ENCODE measurements at regions not wholly inside any gene's neighbourhood (a gene's known extent, or its start where the extent isn't known, plus 50 kb on each side); places are given as distances from the start of the nearest gene placed in this dataset.
"Not testable (repeated sequence)": the region's sequence is repeated elsewhere in the genome, so short reads cannot be mapped to it uniquely, and the experiment has no call there.

- not testable (repeated sequence) for DNase-seq (ENCODE audit: extremely low spot score); H3K4me1 ChIP-seq (ENCODE audit: insufficient read depth); H3K4me3 ChIP-seq (ENCODE audit: low read depth, low read length); H3K36me3 ChIP-seq (ENCODE audit: insufficient read depth); H3K27ac ChIP-seq (ENCODE audit: low read depth)
- WGBS = 63% methylated on average over 8 of the region's 8 CpGs
Measured at GRCh38 chr2:91742973-91743490, 3051.6 kb downstream of the RPIA start.

- not testable (repeated sequence) for H3K4me3 ChIP-seq (ENCODE audit: low read depth, low read length); H3K4me1 ChIP-seq (ENCODE audit: insufficient read depth); H3K36me3 ChIP-seq (ENCODE audit: insufficient read depth); DNase-seq (ENCODE audit: extremely low spot score); H3K27ac ChIP-seq (ENCODE audit: low read depth)
- 63% methylated on average over 1 of the region's 1 CpG for WGBS
Measured at GRCh38 chr2:91743910-91744309, 3052.4 kb downstream of the RPIA start.

- WGBS = 47% methylated on average over 15 of the region's 16 CpGs
- not testable (repeated sequence) for DNase-seq (ENCODE audit: extremely low spot score); H3K4me3 ChIP-seq (ENCODE audit: low read depth, low read length); H3K27ac ChIP-seq (ENCODE audit: low read depth); H3K4me1 ChIP-seq (ENCODE audit: insufficient read depth); H3K36me3 ChIP-seq (ENCODE audit: insufficient read depth)
Measured at GRCh38 chr2:91744700-91745141, 3053.2 kb downstream of the RPIA start.

GRCh38 chr2:91748902-91749301 lies 3057.4 kb downstream of the RPIA start:
- 31% methylated on average over 52 of the region's 52 CpGs for WGBS
- H3K36me3 ChIP-seq (ENCODE audit: insufficient read depth) = no peaks in the 10 kb centered on the region
- no peak overlapping the region for H3K27ac ChIP-seq (ENCODE audit: low read depth)
- no peaks in the 10 kb centered on the region for H3K4me1 ChIP-seq (ENCODE audit: insufficient read depth)
- H3K4me3 ChIP-seq (ENCODE audit: low read depth, low read length) = no peak overlapping the region
- no peak for DNase-seq (ENCODE audit: extremely low spot score)

- H3K27ac ChIP-seq (ENCODE audit: low read depth); H3K4me3 ChIP-seq (ENCODE audit: low read depth, low read length); H3K36me3 ChIP-seq (ENCODE audit: insufficient read depth); H3K4me1 ChIP-seq (ENCODE audit: insufficient read depth); DNase-seq (ENCODE audit: extremely low spot score): not testable (repeated sequence)
- 78% methylated on average over 8 of the region's 12 CpGs for WGBS
Measured at GRCh38 chr2:91749665-91750064, 3058.2 kb downstream of the RPIA start.

GRCh38 chr2:91759361-91759941 lies 3068.0 kb downstream of the RPIA start:
- 38% methylated on average over 5 of the region's 5 CpGs for WGBS
- not testable (repeated sequence) for H3K36me3 ChIP-seq (ENCODE audit: insufficient read depth); DNase-seq (ENCODE audit: extremely low spot score); H3K4me3 ChIP-seq (ENCODE audit: low read depth, low read length); H3K27ac ChIP-seq (ENCODE audit: low read depth); H3K4me1 ChIP-seq (ENCODE audit: insufficient read depth)

- DNase-seq (ENCODE audit: extremely low spot score); H3K4me3 ChIP-seq (ENCODE audit: low read depth, low read length); H3K36me3 ChIP-seq (ENCODE audit: insufficient read depth); H3K27ac ChIP-seq (ENCODE audit: low read depth); H3K4me1 ChIP-seq (ENCODE audit: insufficient read depth): not testable (repeated sequence)
- 82% methylated on average over 5 of the region's 5 CpGs for WGBS
Measured at GRCh38 chr2:91760672-91761071, 3069.2 kb downstream of the RPIA start.

GRCh38 chr2:91762312-91762711 lies 3070.8 kb downstream of the RPIA start:
- H3K4me3 ChIP-seq (ENCODE audit: low read depth, low read length); H3K27ac ChIP-seq (ENCODE audit: low read depth); H3K36me3 ChIP-seq (ENCODE audit: insufficient read depth); DNase-seq (ENCODE audit: extremely low spot score); H3K4me1 ChIP-seq (ENCODE audit: insufficient read depth): not testable (repeated sequence)
- WGBS = 74% methylated on average over 3 of the region's 6 CpGs

- not testable (repeated sequence) for H3K36me3 ChIP-seq (ENCODE audit: insufficient read depth); H3K4me3 ChIP-seq (ENCODE audit: low read depth, low read length); H3K4me1 ChIP-seq (ENCODE audit: insufficient read depth); H3K27ac ChIP-seq (ENCODE audit: low read depth); DNase-seq (ENCODE audit: extremely low spot score)
- WGBS = 43% methylated on average over 4 of the region's 4 CpGs
Measured at GRCh38 chr2:91763710-91764109, 3072.2 kb downstream of the RPIA start.

GRCh38 chr2:91764581-91765002 lies 3073.1 kb downstream of the RPIA start:
- not testable (repeated sequence) for DNase-seq (ENCODE audit: extremely low spot score); H3K36me3 ChIP-seq (ENCODE audit: insufficient read depth); H3K4me3 ChIP-seq (ENCODE audit: low read depth, low read length); H3K27ac ChIP-seq (ENCODE audit: low read depth); H3K4me1 ChIP-seq (ENCODE audit: insufficient read depth)
- WGBS = 44% methylated on average over 5 of the region's 5 CpGs

GRCh38 chr2:91765018-91765754 lies 3073.7 kb downstream of the RPIA start:
- not testable (repeated sequence) for DNase-seq (ENCODE audit: extremely low spot score); H3K4me1 ChIP-seq (ENCODE audit: insufficient read depth); H3K27ac ChIP-seq (ENCODE audit: low read depth); H3K36me3 ChIP-seq (ENCODE audit: insufficient read depth); H3K4me3 ChIP-seq (ENCODE audit: low read depth, low read length)
- WGBS = 81% methylated on average over 5 of the region's 7 CpGs

- not testable (repeated sequence) for H3K27ac ChIP-seq (ENCODE audit: low read depth); DNase-seq (ENCODE audit: extremely low spot score); H3K4me1 ChIP-seq (ENCODE audit: insufficient read depth); H3K4me3 ChIP-seq (ENCODE audit: low read depth, low read length); H3K36me3 ChIP-seq (ENCODE audit: insufficient read depth)
- WGBS = 57% methylated on average over 9 of the region's 9 CpGs
Measured at GRCh38 chr2:91766349-91767048, 3075.0 kb downstream of the RPIA start.

GRCh38 chr2:91768301-91768700 lies 3076.8 kb downstream of the RPIA start:
- not testable (repeated sequence) for H3K27ac ChIP-seq (ENCODE audit: low read depth); H3K4me1 ChIP-seq (ENCODE audit: insufficient read depth); H3K4me3 ChIP-seq (ENCODE audit: low read depth, low read length); H3K36me3 ChIP-seq (ENCODE audit: insufficient read depth); DNase-seq (ENCODE audit: extremely low spot score)
- WGBS = 84% methylated on average over 3 of the region's 3 CpGs

- not testable (repeated sequence) for H3K27ac ChIP-seq (ENCODE audit: low read depth); DNase-seq (ENCODE audit: extremely low spot score); H3K36me3 ChIP-seq (ENCODE audit: insufficient read depth); H3K4me3 ChIP-seq (ENCODE audit: low read depth, low read length); H3K4me1 ChIP-seq (ENCODE audit: insufficient read depth)
- WGBS = 71% methylated on average over 9 of the region's 9 CpGs
Measured at GRCh38 chr2:91768997-91769396, 3077.5 kb downstream of the RPIA start.

Measured in urinary bladder (tissue), 3 donors.